Tibial nerve (tissue), 4 donors: ENCODE measurements at regions not wholly inside any gene's neighbourhood (a gene's known extent, or its start where the extent isn't known, plus 50 kb on each side); places are given as distances from the start of the nearest gene placed in this dataset.
"Not testable (repeated sequence)": the region's sequence is repeated elsewhere in the genome, so short reads cannot be mapped to it uniquely, and the experiment has no call there.

Source experiments
- DNase-seq, 2 donors: peaks; one replicate each; pipeline ENCODE4 v3.0.0-alpha.2; 2019; ENCODE audit warnings: low spot score in 2 of 2
- H3K27ac ChIP-seq, 4 donors: fragments of 200-600 bp; sonication (generic) in 3 of 4; one replicate each; pipeline ENCODE4 v1.5.1; 2017 to 2019; ENCODE audit warnings: mild to moderate bottlenecking in 1 of 4
- H3K27me3 ChIP-seq, 2 donors: fragments of 200-600 bp; sonication (generic) in 1 of 2; one replicate each; pipeline versions ENCODE4 v1.5.1 to v1.6.0; 2017 to 2019
- H3K36me3 ChIP-seq, 3 donors: fragments of 200-600 bp; sonication (generic); one replicate each; pipeline ENCODE4 v1.5.1; 2018 to 2019
- H3K4me1 ChIP-seq, 4 donors: fragments of 200-600 bp; sonication (generic) in 3 of 4; one replicate each; pipeline ENCODE4 v1.5.1; 2017 to 2019
- H3K4me3 ChIP-seq, 4 donors: fragments of 200-600 bp; sonication (generic) in 3 of 4; one replicate each; pipeline ENCODE4 v1.5.1; 2017 to 2019; ENCODE audit warnings: mild to moderate bottlenecking in 1 of 4, moderate library complexity in 1 of 4
- H3K9me3 ChIP-seq, 4 donors: fragments of 200-600 bp; sonication (generic) in 3 of 4; one replicate each; pipeline ENCODE4 v1.5.1; 2017 to 2019
- CTCF ChIP-seq, 5 experiments: fragments of 200-600 bp in 3 of 5; fragments of 450-650 bp in 2 of 5; sonication (generic) in 3 of 5; IDR thresholded peaks; one replicate each; pipeline ENCODE4 v1.5.1; 2016 to 2019; ENCODE audit warnings: antibody characterized with exemption in 5 of 5, mild to moderate bottlenecking in 3 of 5, moderate library complexity in 2 of 5
- EP300 ChIP-seq, 2 donors: sonication (generic); formaldehyde crosslinking; IDR thresholded peaks; one replicate each; pipeline ENCODE4 v1.6.1; 2017; ENCODE audit warnings: antibody characterized with exemption in 2 of 2, mild to moderate bottlenecking in 1 of 2
- POLR2A ChIP-seq, 2 donors: fragments of 450-650 bp; IDR thresholded peaks; one replicate each; pipeline ENCODE4 v1.6.1; 2017; ENCODE audit warnings: antibody characterized with exemption in 2 of 2, mild to moderate bottlenecking in 2 of 2, moderate library complexity in 2 of 2
- WGBS, 2 donors: methylation state at CpG; one replicate each; pipeline ENCODE4 v1.1.5; 2018; 5-methylcytosine and 5-hydroxymethylcytosine counted together

DNA sequence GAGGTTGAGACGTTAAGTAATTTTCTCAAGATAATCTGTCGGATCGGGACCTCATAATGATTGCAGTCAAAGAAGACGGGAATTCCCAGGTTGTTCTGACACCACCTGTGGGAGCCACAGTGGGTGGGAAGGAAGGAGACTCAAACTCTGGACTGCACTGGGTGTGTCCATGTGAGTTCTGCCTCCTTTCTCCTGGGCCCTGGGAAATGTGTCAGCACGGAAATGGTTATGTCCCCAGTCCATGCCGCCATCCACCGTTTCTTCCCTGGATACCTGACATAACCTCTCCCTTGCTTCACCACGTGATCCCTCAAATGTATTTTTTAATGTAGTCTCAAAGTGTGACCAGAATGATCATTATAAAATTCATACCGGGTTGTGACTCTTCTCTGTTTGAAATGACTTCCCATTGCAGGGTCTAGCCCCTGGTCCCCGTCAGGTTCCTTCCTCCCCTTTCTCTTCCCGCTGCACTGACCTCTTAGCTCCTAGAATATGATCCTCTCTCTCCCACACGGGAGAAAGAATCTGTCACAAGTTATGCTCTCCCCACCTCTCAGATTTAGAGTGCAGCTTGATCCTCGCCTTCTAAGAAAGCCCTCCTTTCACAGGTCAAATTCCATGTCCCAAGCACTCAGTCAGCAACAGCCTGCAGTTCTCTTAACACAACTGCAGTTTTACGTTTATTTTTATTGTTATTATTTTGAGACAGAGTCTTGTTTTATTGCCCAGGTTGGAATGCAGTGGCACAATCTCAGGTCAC lies 820.0 kb upstream of the EEF2KMT start:
- no peaks in the 10 kb centered on the region for H3K27me3 ChIP-seq
- H3K36me3 ChIP-seq = no peaks in the 10 kb centered on the region
- no peak for DNase-seq
- no peak overlapping the region for H3K27ac ChIP-seq
- H3K4me1 ChIP-seq = no peaks in the 10 kb centered on the region
- H3K4me3 ChIP-seq = no peak overlapping the region
- 65 to 72% methylated on average over 14 of the region's 14 CpGs for WGBS, 2 donors
- H3K9me3 ChIP-seq = peaks cover 0 to 26% (median 0%) of the 10 kb centered on the region in 4 donors
- no peak for TF ChIP-seq EP300 (IDR thresholded peaks at IDR 0.05)
- no peak for TF ChIP-seq CTCF (IDR thresholded peaks at IDR 0.05)
- TF ChIP-seq POLR2A (IDR thresholded peaks at IDR 0.05) = no peak

- TF ChIP-seq POLR2A (IDR thresholded peaks at IDR 0.05) (no peak), CTCF (IDR thresholded peaks at IDR 0.05) (no peak)
- no peak for DNase-seq
- Histone ChIP-seq H3K27ac (no peak overlapping the region), H3K27me3 (no peaks in the 10 kb centered on the region), H3K4me1 (no peaks in the 10 kb centered on the region), H3K9me3 (peaks cover 0 to 27% (median 0%) of the 10 kb centered on the region in 4 donors), H3K4me3 (no peak overlapping the region), H3K36me3 (no peaks in the 10 kb centered on the region)
- WGBS, 2 donors = 14 to 20% methylated on average over 11 of the region's 11 CpGs
These were observed 819.2 kb upstream of the EEF2KMT start for GRCh38 chr16:5916711-5917191.

DNA sequence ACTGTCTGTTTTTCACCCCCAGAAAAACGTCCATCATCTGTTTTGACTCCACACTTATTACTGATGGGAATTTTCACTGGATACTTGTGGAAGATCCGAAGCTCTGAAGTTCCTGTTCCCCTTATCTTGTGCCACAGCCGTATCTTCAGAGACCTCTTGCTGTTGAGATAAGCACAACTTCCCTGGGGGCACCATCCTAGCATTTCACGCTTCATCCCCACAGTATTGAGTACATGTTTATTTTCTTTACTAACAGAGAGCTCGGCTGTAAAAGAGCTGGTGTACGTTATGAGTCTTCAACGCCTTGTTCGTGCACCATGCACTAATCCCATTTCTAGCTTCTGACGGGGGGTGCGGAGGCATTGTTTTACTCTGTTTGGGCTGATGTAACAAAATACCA lies 813.6 kb upstream of the EEF2KMT start:
- TF ChIP-seq EP300 (IDR thresholded peaks at IDR 0.05) (no peak), CTCF (IDR thresholded peaks at IDR 0.05) (no peak), POLR2A (IDR thresholded peaks at IDR 0.05) (no peak)
- Histone ChIP-seq H3K4me3 (no peak overlapping the region), H3K36me3 (no peaks in the 10 kb centered on the region), H3K27ac (no peak overlapping the region), H3K9me3 (peaks cover 0 to 38% (median 0%) of the 10 kb centered on the region in 4 donors), H3K27me3 (no peaks in the 10 kb centered on the region), H3K4me1 (no peaks in the 10 kb centered on the region)
- WGBS, 2 donors = 50 to 57% methylated on average over 10 of the region's 10 CpGs
- DNase-seq = no peak

DNA sequence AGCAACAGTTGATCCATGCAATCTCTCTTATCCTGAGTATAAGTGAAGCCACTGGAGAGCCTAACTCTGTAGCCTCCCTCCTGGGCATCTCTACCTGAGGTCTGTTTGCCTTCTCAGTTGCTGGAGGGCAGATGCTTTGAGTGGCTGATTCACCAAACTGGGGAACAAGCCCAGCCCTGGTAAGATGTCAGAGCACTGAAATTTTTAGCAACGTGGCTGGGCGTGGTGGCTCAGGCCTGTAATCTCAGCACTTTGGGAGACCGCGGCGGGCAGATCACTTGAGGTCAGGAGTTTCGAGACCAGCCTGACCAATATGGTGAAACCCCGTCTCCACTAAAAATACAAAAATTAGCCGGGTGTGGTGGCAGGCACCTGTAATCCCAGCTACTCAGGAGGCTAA lies 812.0 kb upstream of the EEF2KMT start:
- H3K27me3 ChIP-seq, H3K4me1 ChIP-seq, H3K4me3 ChIP-seq, H3K27ac ChIP-seq, H3K36me3 ChIP-seq, DNase-seq: not testable (repeated sequence)
- 91 to 95% methylated on average over 8 of the region's 8 CpGs for WGBS, 2 donors
- H3K9me3 ChIP-seq = peaks cover 0 to 27% (median 0%) of the 10 kb centered on the region in 4 donors

DNA sequence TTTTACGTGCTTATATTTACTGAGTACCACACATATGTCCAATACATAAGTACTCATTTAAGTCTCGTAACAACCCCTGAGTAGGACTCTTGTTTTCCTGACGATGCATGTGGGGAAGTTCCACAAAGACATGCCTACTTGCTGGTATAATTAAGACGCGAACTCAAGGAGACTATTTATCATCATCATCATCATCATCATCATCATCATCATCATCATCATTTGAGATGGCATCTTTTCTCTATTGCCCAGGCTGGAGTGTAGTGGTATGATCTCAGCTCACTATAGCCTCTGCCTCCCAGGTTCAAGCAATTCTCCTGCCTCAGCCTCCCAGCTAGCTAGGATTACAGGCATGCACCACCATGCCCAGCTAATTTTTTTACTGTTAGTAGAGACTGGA lies 809.9 kb upstream of the EEF2KMT start:
- H3K36me3 ChIP-seq = no peaks in the 10 kb centered on the region
- TF ChIP-seq EP300 (IDR thresholded peaks at IDR 0.05) = no peak
- no peak for TF ChIP-seq CTCF (IDR thresholded peaks at IDR 0.05)
- TF ChIP-seq POLR2A (IDR thresholded peaks at IDR 0.05) = no peak

More for the DNA sequence above, 809.9 kb upstream of the EEF2KMT start:
- WGBS, 2 donors = 89 to 91% methylated on average over 5 of the region's 5 CpGs
- H3K9me3 ChIP-seq = peaks cover 0 to 26% (median 0%) of the 10 kb centered on the region in 4 donors
- no peaks in the 10 kb centered on the region for H3K27me3 ChIP-seq
- no peak for DNase-seq
- no peak overlapping the region for H3K27ac ChIP-seq
- H3K4me1 ChIP-seq = no peaks in the 10 kb centered on the region
- H3K4me3 ChIP-seq = no peak overlapping the region
